ENCODE measurements at regions not wholly inside any gene's neighbourhood (a gene's known extent, or its start where the extent isn't known, plus 50 kb on each side); places are given as distances from the start of the nearest gene placed in this dataset.

DNA sequence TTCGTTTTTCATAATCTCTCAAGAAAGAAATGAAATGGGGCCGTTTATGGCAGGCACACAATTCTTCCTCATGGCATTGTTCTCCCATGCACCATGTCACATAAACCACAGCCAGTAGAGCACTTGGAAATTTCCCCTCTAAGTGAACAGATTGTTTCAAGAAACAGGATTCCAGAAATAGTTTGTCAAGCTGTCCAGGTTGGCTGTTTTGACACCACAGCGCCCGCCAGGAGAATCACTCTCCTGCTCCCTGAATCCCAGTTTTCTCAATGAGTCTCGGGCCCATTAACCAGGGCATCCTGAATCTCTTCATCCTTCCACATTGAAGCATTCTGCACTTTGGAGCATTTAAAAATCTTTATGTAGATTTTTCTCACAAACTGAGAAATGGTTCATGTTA is 172.2 kb upstream of the NEBL start:
- H3K4me3 ChIP-seq (ENCODE audit: low read depth, low read length): no peak overlapping the region
- H3K9me3 ChIP-seq (ENCODE audit: control insufficient read depth, insufficient read depth, low read length): no peaks in the 10 kb centered on the region
- no peak overlapping the region for H3K27ac ChIP-seq (ENCODE audit: low read depth, low read length)
- TF ChIP-seq, protein P1, sequence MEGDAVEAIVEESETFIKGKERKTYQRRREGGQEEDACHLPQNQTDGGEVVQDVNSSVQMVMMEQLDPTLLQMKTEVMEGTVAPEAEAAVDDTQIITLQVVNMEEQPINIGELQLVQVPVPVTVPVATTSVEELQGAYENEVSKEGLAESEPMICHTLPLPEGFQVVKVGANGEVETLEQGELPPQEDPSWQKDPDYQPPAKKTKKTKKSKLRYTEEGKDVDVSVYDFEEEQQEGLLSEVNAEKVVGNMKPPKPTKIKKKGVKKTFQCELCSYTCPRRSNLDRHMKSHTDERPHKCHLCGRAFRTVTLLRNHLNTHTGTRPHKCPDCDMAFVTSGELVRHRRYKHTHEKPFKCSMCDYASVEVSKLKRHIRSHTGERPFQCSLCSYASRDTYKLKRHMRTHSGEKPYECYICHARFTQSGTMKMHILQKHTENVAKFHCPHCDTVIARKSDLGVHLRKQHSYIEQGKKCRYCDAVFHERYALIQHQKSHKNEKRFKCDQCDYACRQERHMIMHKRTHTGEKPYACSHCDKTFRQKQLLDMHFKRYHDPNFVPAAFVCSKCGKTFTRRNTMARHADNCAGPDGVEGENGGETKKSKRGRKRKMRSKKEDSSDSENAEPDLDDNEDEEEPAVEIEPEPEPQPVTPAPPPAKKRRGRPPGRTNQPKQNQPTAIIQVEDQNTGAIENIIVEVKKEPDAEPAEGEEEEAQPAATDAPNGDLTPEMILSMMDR (IDR thresholded peaks at IDR 0.05; ENCODE audit: low read depth, low read length): no peak
- H3K27me3 ChIP-seq (ENCODE audit: control insufficient read depth, insufficient read depth, low read length): no peaks in the 10 kb centered on the region
- DNase-seq (ENCODE audit: low read depth, low spot score): no peak
- ChIA-PET CTCF (interaction anchor here (1.4 kb wide), 1 partner anchor 12 kb away, joined by 3 read pairs; no protein-coding TSS in a partner anchor), POLR2A (no interaction called here)

DNA sequence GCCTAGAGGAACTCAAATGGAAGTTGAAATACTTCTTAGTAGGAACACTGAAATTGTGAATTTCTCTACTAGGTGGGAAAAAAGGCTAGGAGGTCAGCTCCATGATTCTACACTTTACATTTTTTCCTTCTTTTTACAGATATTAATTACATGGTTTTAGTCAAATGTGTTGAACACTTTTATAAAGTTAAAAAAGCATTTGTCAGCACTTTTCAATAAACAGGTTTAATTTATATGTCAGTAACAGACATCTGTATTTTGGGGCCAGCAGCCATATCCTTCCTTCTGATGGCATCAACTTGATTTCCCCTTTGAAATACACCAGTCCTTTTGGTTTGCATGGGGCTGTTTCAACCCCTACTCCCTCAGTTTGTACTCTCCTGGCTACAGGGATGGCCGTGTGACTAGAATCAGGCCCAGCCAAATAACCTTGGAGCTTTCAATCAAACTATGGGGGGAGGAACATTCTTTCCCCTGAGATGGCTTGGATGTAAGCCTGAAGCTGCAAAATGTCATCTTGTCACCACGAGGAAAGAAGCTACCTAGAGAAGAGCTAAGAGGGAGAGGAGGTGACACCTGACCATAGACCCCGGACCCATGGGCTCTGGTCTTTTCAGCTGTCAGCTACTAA is 171.0 kb upstream of the NEBL start:
- Histone ChIP-seq H3K27me3 (ENCODE audit: control insufficient read depth, insufficient read depth, low read length) (no peaks in the 10 kb centered on the region), H3K4me3 (ENCODE audit: low read depth, low read length) (no peak overlapping the region), H3K27ac (ENCODE audit: low read depth, low read length) (no peak overlapping the region), H3K9me3 (ENCODE audit: control insufficient read depth, insufficient read depth, low read length) (no peaks in the 10 kb centered on the region)
- ChIA-PET POLR2A (no interaction called here), CTCF (interaction anchor here (1.4 kb wide), 1 partner anchor 13 kb away, joined by 3 read pairs; no protein-coding TSS in a partner anchor)
- TF ChIP-seq, protein P1 (IDR thresholded peaks at IDR 0.05; ENCODE audit: low read depth, low read length): no peak
- DNase-seq (ENCODE audit: low read depth, low spot score): no peak

DNA sequence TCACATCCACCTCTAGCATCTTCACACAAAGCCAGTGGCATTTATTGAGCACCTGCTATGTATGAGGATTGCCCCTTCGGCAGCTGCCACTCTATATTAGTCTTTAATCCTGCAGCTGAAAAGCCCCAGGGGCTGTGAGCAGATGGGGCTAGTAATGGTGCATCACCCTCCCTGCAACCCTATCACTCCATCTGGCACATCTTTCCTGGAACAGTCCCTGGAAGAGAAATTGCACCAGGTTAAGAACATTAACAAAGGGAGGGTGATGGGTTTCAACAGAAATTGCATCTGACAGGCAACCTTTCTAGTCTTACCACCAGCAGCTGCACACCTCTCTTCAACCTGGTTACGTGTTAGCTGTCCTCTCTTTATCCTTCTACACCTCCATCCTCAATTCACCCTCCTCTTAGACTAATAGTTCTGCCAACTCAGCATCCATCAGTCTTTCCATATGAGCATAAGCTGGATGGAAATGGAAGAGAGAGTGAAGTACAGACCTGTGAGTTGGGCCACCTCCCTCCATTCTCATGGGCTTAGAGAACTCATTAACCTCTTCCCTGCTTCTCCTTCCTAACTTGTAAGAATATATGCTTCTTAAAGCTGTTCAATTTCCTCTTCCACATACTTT is 168.6 kb upstream of the NEBL start:
- H3K27ac ChIP-seq (ENCODE audit: low read depth, low read length): no peak overlapping the region
- H3K4me3 ChIP-seq (ENCODE audit: low read depth, low read length): no peak overlapping the region
- H3K27me3 ChIP-seq (ENCODE audit: control insufficient read depth, insufficient read depth, low read length): no peaks in the 10 kb centered on the region
- TF ChIP-seq, protein P1 (IDR thresholded peaks at IDR 0.05; ENCODE audit: low read depth, low read length): no peak
- H3K9me3 ChIP-seq (ENCODE audit: control insufficient read depth, insufficient read depth, low read length): no peaks in the 10 kb centered on the region
- POLR2A ChIA-PET: interaction anchor here (0.6 kb wide), 1 partner anchor 449 kb away, joined by 4 read pairs; no protein-coding TSS in a partner anchor
- CTCF ChIA-PET: no interaction called here
- no peak for DNase-seq (ENCODE audit: low read depth, low spot score)

DNA sequence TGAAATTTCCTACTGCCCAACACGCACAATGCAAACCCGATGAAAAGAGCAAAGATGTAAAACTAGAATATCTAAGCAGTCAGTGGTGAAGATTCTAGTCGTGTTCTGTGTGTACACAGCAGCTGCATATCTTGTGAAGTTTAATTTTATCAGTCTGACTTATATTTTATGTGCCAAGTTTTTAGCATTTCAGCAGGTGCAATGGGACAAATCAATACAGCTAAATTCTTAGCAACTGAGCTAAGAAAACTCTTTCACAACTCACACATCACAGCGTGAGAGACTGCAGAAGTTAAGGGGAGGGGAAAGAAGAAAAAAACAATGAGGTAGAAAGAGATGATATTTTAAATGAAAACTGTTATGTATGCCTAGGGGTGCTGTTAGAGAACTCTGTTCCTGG is 164.9 kb upstream of the NEBL start:
- no peak for DNase-seq (ENCODE audit: low read depth, low spot score)
- H3K27me3 ChIP-seq (ENCODE audit: control insufficient read depth, insufficient read depth, low read length): no peaks in the 10 kb centered on the region
- TF ChIP-seq, protein P1 (IDR thresholded peaks at IDR 0.05; ENCODE audit: low read depth, low read length): no peak
- no peak overlapping the region for H3K4me3 ChIP-seq (ENCODE audit: low read depth, low read length)
- POLR2A ChIA-PET: no interaction called here
- H3K9me3 ChIP-seq (ENCODE audit: control insufficient read depth, insufficient read depth, low read length): no peaks in the 10 kb centered on the region
- CTCF ChIA-PET: no interaction called here
- H3K27ac ChIP-seq (ENCODE audit: low read depth, low read length): no peak overlapping the region

DNA sequence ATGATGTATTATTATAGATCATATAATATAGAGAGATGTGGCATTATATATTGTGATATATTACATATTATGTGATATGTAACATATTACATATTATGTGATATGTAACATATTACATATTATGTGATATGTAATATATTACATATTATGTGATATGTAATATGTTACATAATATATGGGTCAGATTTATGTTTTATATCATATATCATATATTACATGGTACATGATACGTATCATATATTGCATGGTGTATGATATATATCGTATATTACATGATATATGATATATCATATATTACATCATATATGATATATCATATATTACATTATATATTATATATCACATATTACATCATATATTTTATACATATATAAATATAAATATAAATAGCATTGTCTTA is 164.1 kb upstream of the NEBL start:
- TF ChIP-seq, protein P1 (IDR thresholded peaks at IDR 0.05; ENCODE audit: low read depth, low read length): no peak
- no peaks in the 10 kb centered on the region for H3K27me3 ChIP-seq (ENCODE audit: control insufficient read depth, insufficient read depth, low read length)
- no peaks in the 10 kb centered on the region for H3K9me3 ChIP-seq (ENCODE audit: control insufficient read depth, insufficient read depth, low read length)
- CTCF ChIA-PET: no interaction called here
- POLR2A ChIA-PET: no interaction called here
- no peak overlapping the region for H3K27ac ChIP-seq (ENCODE audit: low read depth, low read length)
- H3K4me3 ChIP-seq (ENCODE audit: low read depth, low read length): no peak overlapping the region
- DNase-seq (ENCODE audit: low read depth, low spot score): no peak

All from AG04450 (cell line).